GM19372 (cell line): ENCODE measurements at regions not wholly inside any gene's neighbourhood (a gene's known extent, or its start where the extent isn't known, plus 50 kb on each side); places are given as distances from the start of the nearest gene placed in this dataset.
A peak's percentile ranks its signal among the peaks of the same experiment; 100 is the strongest.

Source experiments
- ATAC-seq: cut with Tn5 transposase; IDR thresholded peaks from one replicate; pipeline ENCODE4 v1.9.1; 2021; ENCODE audit warnings: mild to moderate bottlenecking, low read depth, moderate library complexity; ENCODE audit not compliant: unreplicated experiment

GRCh38 chr11:115884800-115885534 is 380.8 kb upstream of the CADM1 start:
- ATAC-seq, result no peak

- peak; percentile 61 for ATAC-seq
These were observed 370.6 kb upstream of the CADM1 start for GRCh38 chr11:115874843-115875242.

- ATAC-seq, result no peak
These were observed 369.6 kb upstream of the CADM1 start for GRCh38 chr11:115873813-115874212.

- no peak for ATAC-seq
These were observed 368.2 kb upstream of the CADM1 start for GRCh38 chr11:115872416-115872815.

- ATAC-seq, result no peak
These were observed 367.0 kb upstream of the CADM1 start for GRCh38 chr11:115871161-115871760.

GRCh38 chr11:115869780-115870431 is 365.7 kb upstream of the CADM1 start:
- peak; percentile 78 for ATAC-seq

- no peak for ATAC-seq
These were observed 364.9 kb upstream of the CADM1 start for GRCh38 chr11:115869131-115869530.

- ATAC-seq, result no peak
These were observed 356.0 kb upstream of the CADM1 start for GRCh38 chr11:115860246-115860645.

GRCh38 chr11:115848611-115849010 is 344.4 kb upstream of the CADM1 start:
- no peak for ATAC-seq

GRCh38 chr11:115848080-115848479 is 343.9 kb upstream of the CADM1 start:
- ATAC-seq, result no peak

GRCh38 chr11:115845872-115846271 is 341.7 kb upstream of the CADM1 start:
- no peak for ATAC-seq

GRCh38 chr11:115843685-115844084 is 339.5 kb upstream of the CADM1 start:
- no peak for ATAC-seq

GRCh38 chr11:115843111-115843510 is 338.9 kb upstream of the CADM1 start:
- ATAC-seq, result no peak

- ATAC-seq, result no peak
These were observed 315.8 kb upstream of the CADM1 start for GRCh38 chr11:115820026-115820425.

- no peak for ATAC-seq
These were observed 314.8 kb upstream of the CADM1 start for GRCh38 chr11:115819014-115819413.

- no peak for ATAC-seq
These were observed 313.7 kb upstream of the CADM1 start for GRCh38 chr11:115817844-115818468.

- no peak for ATAC-seq
These were observed 304.2 kb upstream of the CADM1 start for GRCh38 chr11:115808351-115808940.

GRCh38 chr11:115806056-115806455 is 301.8 kb upstream of the CADM1 start:
- ATAC-seq, result no peak

GRCh38 chr11:115803073-115803740 is 299.0 kb upstream of the CADM1 start:
- no peak for ATAC-seq

GRCh38 chr11:115802641-115803040 is 298.4 kb upstream of the CADM1 start:
- ATAC-seq, result no peak
